ENCODE measurements at regions not wholly inside any gene's neighbourhood (a gene's known extent, or its start where the extent isn't known, plus 50 kb on each side); places are given as distances from the start of the nearest gene placed in this dataset.

GRCh38 chr5:38789777-38790176, 56.0 kb upstream of the OSMR start:
- no peak for TF ChIP-seq CTCF (IDR thresholded peaks at IDR 0.05; ENCODE audit: low read depth, low read length)
- TF ChIP-seq POLR2A (IDR thresholded peaks at IDR 0.05; ENCODE audit: extremely low read depth, insufficient read length), result no peak

Data from NB4 (cell line).